ENCODE measurements at regions not wholly inside any gene's neighbourhood (a gene's known extent, or its start where the extent isn't known, plus 50 kb on each side); places are given as distances from the start of the nearest gene placed in this dataset.

DNA sequence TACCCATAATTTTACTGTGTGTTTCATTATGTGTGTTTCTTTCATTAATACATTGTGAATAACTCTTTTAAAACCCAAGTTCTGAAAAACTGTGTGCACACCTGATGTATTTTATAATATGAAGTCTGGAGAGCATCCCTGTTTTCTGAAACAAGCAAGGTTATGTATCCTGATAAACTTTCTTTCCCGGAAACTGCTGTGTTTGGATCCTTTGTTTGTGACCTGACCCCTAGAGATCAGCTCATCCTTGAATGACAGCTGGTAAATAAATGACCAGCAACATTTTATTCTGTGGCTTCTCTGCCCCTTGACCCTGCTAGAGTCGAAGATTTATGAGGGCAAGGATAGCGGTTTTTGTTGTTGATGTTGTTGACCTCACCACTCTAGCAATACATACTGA, 535.6 kb upstream of the ZFP42 start:
- Mint-ChIP-seq H3K4me1 (no peaks in the 10 kb centered on the region), H3K36me3 (ENCODE audit: insufficient read depth in 1 of 3, low read depth in 3 of 3) (no peaks in the 10 kb centered on the region), H3K27me3 (ENCODE audit: low read depth) (no peaks in the 10 kb centered on the region), H3K4me3 (no peak overlapping the region), H3K27ac (no peak overlapping the region), H3K9me3 (no peaks in the 10 kb centered on the region; a peak in 1 of 5 replicates)
- WGBS (ENCODE audit: extremely low coverage, insufficient read length, low lambda C conversion rate) = no CpG with 5 or more reads among the region's 3 CpGs
- Histone ChIP-seq H2BK12ac (ENCODE audit: insufficient read length, low read depth, low read length) (no peak overlapping the region), H3K4me2 (ENCODE audit: insufficient read depth, insufficient read length, low read length) (no peak overlapping the region), H3K27me3 (ENCODE audit: insufficient read depth, low read length) (no peaks in the 10 kb centered on the region), H3K18ac (ENCODE audit: insufficient read length, low read depth, low read length) (no peak overlapping the region), H2AFZ (ENCODE audit: low read length) (no peak overlapping the region), H2BK5ac (ENCODE audit: insufficient read length, low read length) (no peak overlapping the region), H2BK15ac (ENCODE audit: low read depth, low read length) (no peak overlapping the region), H3T11ph (ENCODE audit: low read length) (no peak overlapping the region), H3K23me2 (ENCODE audit: insufficient read length, low read depth, low read length, poor library complexity, severe bottlenecking) (no peaks in the 10 kb centered on the region), H3K4ac (ENCODE audit: low read depth, low read length) (no peak overlapping the region), H4K8ac (replicated peaks; ENCODE audit: insufficient read length, low read depth, low read length) (no peak overlapping the region), H4K91ac (ENCODE audit: insufficient read length, low read depth, low read length) (no peak overlapping the region), H3K79me1 (ENCODE audit: insufficient read depth, low read depth, low read length, poor library complexity, severe bottlenecking) (no peaks in the 10 kb centered on the region), H3K9me3 (ENCODE audit: control insufficient read depth, low read depth, low read length) (no peaks in the 10 kb centered on the region), H3K14ac (ENCODE audit: insufficient read depth, low read length) (no peak overlapping the region), H3K79me2 (ENCODE audit: insufficient read depth, low read length) (no peaks in the 10 kb centered on the region), H3K9ac (ENCODE audit: extremely low read depth, insufficient read length, low read length) (no peak overlapping the region), H3K27ac (ENCODE audit: insufficient read length, low read depth, low read length) (no peak overlapping the region), H4K5ac (ENCODE audit: insufficient read length, low read depth, low read length) (no peak overlapping the region), H2BK20ac (ENCODE audit: low read depth, low read length, poor library complexity, severe bottlenecking) (no peak overlapping the region), H4K20me1 (ENCODE audit: control insufficient read depth, insufficient read depth, insufficient read length) (no peaks in the 10 kb centered on the region), H2BK120ac (ENCODE audit: low read depth, low read length, poor library complexity, severe bottlenecking) (no peak overlapping the region), H3K23ac (ENCODE audit: insufficient read length, low read depth, low read length) (no peak overlapping the region), H3K56ac (ENCODE audit: insufficient read length, low read depth, low read length) (no peak overlapping the region), H2AK5ac (ENCODE audit: insufficient read length, low read length) (no peak overlapping the region), H3K4me1 (ENCODE audit: insufficient read depth, low read length) (no peaks in the 10 kb centered on the region)
- TF ChIP-seq, protein P1, sequence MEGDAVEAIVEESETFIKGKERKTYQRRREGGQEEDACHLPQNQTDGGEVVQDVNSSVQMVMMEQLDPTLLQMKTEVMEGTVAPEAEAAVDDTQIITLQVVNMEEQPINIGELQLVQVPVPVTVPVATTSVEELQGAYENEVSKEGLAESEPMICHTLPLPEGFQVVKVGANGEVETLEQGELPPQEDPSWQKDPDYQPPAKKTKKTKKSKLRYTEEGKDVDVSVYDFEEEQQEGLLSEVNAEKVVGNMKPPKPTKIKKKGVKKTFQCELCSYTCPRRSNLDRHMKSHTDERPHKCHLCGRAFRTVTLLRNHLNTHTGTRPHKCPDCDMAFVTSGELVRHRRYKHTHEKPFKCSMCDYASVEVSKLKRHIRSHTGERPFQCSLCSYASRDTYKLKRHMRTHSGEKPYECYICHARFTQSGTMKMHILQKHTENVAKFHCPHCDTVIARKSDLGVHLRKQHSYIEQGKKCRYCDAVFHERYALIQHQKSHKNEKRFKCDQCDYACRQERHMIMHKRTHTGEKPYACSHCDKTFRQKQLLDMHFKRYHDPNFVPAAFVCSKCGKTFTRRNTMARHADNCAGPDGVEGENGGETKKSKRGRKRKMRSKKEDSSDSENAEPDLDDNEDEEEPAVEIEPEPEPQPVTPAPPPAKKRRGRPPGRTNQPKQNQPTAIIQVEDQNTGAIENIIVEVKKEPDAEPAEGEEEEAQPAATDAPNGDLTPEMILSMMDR (conservative IDR thresholded peaks at IDR 0.05) = no peak
- DNase-seq = no peak
